ENCODE measurements at regions not wholly inside any gene's neighbourhood (a gene's known extent, or its start where the extent isn't known, plus 50 kb on each side); places are given as distances from the start of the nearest gene placed in this dataset.
"Not testable (repeated sequence)": the region's sequence is repeated elsewhere in the genome, so short reads cannot be mapped to it uniquely, and the experiment has no call there.

DNA sequence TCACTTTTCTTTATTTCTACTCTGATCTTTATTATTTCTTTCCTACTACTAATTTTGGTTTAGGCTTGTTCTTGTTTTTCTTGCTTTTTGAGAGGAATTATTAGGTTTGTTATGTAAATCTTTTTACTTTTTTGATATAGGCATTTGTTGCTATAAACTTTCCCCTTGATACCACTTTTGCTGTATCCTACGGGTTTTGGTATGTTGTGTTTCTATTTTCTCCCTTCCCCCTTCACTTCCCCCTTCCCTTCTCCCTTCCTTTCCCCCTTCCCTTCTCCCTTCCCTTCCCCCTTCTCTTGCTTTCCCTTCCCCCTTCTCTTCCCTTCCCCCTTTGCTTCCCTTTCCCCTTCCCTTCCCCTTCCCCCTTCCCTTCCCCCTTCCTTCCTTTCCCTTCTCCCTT, 529.6 kb downstream of the RAB38 start:
- DNase-seq (ENCODE audit: low spot score) = no peak

DNA sequence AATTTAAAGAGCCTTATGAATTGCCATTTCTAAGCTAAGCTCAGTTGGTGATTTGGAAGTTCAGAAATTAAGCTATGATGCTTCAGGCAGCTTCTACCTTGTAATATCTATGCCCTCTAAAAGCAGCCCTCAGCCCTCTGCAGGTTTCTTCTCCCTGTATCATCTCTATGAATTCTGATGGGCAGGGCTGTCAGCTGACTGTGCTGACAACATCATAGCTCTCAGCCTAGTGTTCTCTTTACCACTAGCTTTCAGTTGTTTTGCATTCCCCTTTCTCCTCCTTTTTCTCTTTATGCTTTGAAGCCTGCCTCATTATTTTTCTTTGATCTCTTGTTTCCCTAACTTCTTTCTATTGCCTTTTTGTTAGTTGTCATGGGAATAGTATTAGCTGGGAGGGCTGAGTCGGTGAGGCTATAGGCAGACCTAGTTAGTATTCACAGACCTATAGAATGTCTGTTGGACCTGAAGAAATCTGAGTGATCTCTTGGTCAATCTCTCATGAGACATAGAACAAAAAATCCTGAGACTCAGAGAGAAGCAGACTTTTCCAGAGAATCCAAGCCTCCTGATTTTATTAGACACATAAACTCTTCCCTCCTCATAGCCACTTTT, 535.4 kb downstream of the RAB38 start:
- no peak for DNase-seq (ENCODE audit: low spot score)

DNA sequence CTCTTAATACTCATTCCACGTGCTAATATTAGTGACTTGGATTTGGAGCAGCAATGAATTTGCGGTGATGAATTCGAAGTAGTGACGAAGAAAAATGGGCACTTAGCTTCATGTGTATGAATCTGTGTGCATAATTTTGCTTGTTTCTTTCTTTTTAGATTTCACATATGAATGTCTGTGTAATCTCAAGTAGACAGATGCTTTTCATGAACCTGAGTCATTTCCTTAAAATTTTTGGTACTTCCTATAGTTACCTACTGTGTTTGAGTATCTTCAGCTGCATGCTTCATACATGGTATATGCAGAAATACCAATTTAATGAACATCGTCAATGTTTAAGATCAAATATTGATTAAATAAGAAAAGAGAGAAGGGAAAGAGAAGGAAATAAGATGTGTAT, 540.2 kb downstream of the RAB38 start:
- no peak for DNase-seq (ENCODE audit: low spot score)

DNA sequence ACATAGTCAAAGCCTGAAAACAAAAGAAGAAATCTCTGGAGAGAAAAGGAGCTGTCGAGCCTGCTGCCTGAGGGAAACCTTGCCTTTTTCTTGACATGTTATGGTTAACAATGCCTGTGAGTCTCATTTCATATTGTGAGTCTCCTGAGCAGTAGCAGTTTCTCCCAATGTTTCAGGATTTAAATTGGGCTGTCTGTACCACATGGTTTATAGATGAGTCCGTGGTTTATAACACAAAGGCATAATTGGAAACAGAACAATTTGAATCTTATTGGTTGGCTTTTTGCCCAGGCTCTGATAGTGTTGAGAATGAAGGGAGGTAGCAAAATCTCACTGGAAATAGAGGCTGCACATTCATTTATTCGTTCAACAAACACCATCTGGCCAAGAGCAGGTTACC, 540.9 kb downstream of the RAB38 start:
- no peak for DNase-seq (ENCODE audit: low spot score)

DNA sequence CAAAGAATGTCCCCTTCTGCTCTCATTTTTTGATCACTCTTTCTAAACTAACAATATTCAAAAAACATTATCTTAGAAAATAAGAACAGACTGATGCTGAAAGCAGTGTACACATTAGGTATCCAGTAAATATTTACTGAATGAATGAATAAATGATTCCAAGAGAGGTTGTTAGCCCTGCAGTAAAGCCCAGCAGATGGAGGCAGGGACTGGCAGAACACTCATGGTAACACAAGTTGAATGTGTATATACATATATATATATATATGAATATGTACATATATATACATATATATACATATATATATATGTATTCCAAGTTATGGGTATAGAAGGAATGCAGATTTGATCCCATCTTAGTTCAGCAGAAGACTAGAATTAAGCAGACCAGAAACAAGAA, 546.3 kb downstream of the RAB38 start:
- no peak for DNase-seq (ENCODE audit: low spot score)

GRCh38 chr11:87628026-87628580, 547.1 kb downstream of the RAB38 start:
- no peak for DNase-seq (ENCODE audit: low spot score)

- not testable (repeated sequence) for DNase-seq (ENCODE audit: low spot score)
These were observed 551.5 kb downstream of the RAB38 start for GRCh38 chr11:87623531-87624365.

- DNase-seq (ENCODE audit: low spot score) = no peak
These were observed 558.7 kb downstream of the RAB38 start for GRCh38 chr11:87616511-87616910.

GRCh38 chr11:87604350-87604749, 566.6 kb downstream of the TMEM135 start:
- DNase-seq (ENCODE audit: low spot score) = no peak

- no peak for DNase-seq (ENCODE audit: low spot score)
These were observed 566.2 kb downstream of the TMEM135 start for GRCh38 chr11:87603887-87604286.

DNA sequence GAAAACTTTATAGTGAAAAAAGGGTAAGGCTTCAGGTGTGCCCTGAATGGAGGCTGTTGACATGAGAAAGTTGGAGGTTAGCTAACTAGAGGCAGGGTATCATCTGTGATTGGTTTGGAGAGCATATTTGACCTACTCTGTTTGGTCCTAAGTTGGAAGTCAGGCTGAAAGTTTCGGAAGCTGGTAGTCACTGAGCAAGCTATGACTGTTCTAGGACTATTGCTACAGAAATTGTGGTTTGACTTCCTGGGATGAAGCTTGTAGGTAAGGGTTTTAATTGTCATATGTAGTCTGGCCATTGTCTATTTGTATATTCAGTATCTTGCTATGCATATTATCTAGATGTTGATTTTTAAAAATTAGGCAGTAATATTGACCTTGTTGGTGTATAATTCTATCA, 565.0 kb downstream of the TMEM135 start:
- DNase-seq (ENCODE audit: low spot score) = no peak

GRCh38 chr11:87600938-87601337, 563.2 kb downstream of the TMEM135 start:
- DNase-seq (ENCODE audit: low spot score) = no peak

- DNase-seq (ENCODE audit: low spot score) = no peak
These were observed 560.0 kb downstream of the TMEM135 start for GRCh38 chr11:87597725-87598124.

- DNase-seq (ENCODE audit: low spot score) = no peak
These were observed 558.4 kb downstream of the TMEM135 start for GRCh38 chr11:87596176-87596575.

GRCh38 chr11:87589082-87589481, 551.3 kb downstream of the TMEM135 start:
- DNase-seq (ENCODE audit: low spot score) = no peak

GRCh38 chr11:87585613-87586012, 547.9 kb downstream of the TMEM135 start:
- DNase-seq (ENCODE audit: low spot score) = not testable (repeated sequence)

DNA sequence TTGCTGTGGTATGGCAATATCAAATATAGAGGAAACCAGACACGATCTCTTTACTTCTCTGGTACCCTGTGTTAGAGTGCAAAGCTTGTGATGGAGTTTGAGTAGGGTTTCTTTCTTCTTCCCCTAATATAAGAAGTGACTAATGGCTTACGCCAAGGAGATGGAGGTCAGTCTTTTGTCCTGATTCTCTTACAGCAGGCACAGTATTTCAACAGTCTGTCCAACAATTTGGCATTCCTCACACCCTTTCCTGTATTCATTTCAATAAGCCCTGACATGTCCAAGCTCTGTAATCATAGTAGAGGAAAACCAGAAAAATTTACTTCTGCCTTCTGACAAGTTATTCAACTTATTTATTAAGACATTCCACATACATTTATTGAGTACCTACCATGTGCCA, 546.2 kb downstream of the TMEM135 start:
- no peak for DNase-seq (ENCODE audit: low spot score)

DNA sequence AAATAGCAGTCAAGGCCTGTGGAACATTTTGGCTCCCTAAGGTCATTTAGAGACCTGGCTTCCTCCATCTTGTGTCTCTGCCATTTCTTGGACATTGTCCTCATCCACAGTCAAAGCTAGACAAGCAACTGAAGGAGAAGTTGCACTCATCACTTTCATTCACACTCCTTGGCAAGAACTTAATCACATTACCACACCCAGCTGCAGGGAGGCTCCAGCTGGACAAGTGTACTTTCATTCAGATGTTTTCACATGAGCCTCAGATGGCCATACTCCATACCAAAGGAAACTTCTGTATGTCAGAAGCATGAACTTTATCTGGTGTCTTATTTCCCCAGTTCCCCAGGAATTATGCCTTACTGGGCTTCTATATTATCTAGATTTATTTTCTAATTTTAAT, 537.4 kb downstream of the TMEM135 start:
- no peak for DNase-seq (ENCODE audit: low spot score)

DNA sequence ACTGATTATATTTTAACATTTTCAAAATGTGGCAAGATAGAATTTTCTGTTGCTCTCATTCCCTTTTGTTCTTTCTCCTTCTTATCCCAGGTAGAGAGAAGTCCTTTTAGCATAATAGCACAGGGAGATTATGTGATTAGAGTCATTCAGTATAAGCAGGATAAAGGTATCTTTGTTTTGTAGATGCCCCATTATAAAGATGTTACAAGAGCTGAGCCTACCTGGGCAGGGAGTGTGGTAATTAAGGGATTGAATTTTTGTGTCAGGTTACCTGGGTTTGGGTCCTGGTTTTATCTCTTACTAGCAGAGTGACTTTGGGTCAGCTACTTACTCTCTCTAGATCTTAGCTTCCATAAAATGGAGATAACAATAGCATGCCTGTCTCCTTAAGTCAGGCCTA, 536.5 kb downstream of the TMEM135 start:
- no peak for DNase-seq (ENCODE audit: low spot score)

GRCh38 chr11:87573708-87574107, 536.0 kb downstream of the TMEM135 start:
- DNase-seq (ENCODE audit: low spot score) = no peak

GRCh38 chr11:87572881-87573280, 535.1 kb downstream of the TMEM135 start:
- DNase-seq (ENCODE audit: low spot score) = no peak

DNA sequence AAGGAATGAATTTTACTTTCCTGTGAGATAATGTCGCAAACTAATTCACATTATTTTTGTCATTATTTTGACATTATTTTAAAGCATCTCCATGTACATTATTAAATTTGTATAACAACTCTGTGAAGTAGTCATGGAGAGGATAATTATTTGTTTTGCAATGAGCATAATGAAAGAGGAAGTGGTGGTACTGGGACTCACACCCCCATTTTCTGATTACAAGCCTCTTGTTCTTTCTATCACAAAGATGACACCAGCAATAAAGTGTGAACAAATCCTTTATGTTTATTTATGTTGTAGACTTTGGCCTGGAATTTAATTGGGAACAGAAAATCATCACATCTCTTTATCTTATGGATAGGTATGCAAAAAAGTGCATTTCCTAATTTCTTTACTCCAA, 522.6 kb downstream of the TMEM135 start:
- DNase-seq (ENCODE audit: low spot score) = no peak

GRCh38 chr11:87559852-87560251, 522.1 kb downstream of the TMEM135 start:
- DNase-seq (ENCODE audit: low spot score) = not testable (repeated sequence)
